ENCODE measurements at regions not wholly inside any gene's neighbourhood (a gene's known extent, or its start where the extent isn't known, plus 50 kb on each side); places are given as distances from the start of the nearest gene placed in this dataset.

DNA sequence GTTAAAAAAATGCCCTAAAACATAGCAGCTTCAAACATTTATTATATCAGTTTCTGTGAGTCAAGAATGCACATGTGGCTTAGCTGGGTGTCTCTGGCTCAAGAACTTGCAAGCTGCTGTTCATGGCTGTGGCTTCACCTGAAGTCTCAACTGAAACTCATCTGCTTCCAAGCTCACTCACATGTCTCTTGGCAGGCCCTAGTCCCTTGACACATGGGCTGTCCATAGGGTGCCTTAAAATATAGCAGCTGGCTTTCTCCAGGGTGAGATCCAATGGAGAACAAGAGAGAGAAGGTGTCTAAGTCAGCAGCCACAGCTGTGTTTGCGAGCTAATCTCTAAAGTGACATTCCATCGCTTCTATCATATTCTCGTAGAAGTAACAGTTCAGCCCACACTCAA lies 152.8 kb downstream of the DSEL start:
- peaks cover 1% of the 10 kb centered on the region for H3K4me1 Mint-ChIP-seq
- no peak for ATAC-seq (ENCODE audit: low read depth)
- DNase-seq: no peak
- H3K27me3 Mint-ChIP-seq: peaks cover 2% of the 10 kb centered on the region
- H3K4me3 Mint-ChIP-seq: no peak overlapping the region
- POLR2A ChIA-PET: no interaction called here
- no peak overlapping the region for H3K27ac Mint-ChIP-seq
- H3K9me3 Mint-ChIP-seq: no peaks in the 10 kb centered on the region
- H3K36me3 Mint-ChIP-seq: no peaks in the 10 kb centered on the region

DNA sequence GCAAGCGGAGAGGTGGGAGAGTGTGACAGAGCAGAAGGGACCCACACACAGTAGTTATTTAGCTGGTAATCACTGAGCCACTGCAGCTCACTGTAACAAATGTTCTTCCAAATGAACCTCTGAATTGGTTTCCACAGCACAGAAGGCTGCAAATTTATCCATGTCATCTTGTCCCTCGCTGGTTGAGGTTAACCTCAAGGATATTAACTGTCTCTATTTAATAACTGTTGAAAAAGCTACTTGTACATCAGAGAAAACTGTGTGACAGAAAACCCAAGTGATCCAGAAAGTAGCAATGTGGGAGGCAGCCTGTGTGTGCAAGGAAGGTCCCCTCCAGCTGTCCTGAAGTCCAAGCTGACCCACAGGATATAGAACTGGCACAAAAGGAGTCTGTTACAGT lies 153.6 kb downstream of the DSEL start:
- no peak for DNase-seq
- no peaks in the 10 kb centered on the region for H3K9me3 Mint-ChIP-seq
- POLR2A ChIA-PET: no interaction called here
- peaks cover 1% of the 10 kb centered on the region for H3K4me1 Mint-ChIP-seq
- no peak overlapping the region for H3K4me3 Mint-ChIP-seq
- ATAC-seq (ENCODE audit: low read depth): no peak
- no peaks in the 10 kb centered on the region for H3K36me3 Mint-ChIP-seq
- H3K27ac Mint-ChIP-seq: no peak overlapping the region
- H3K27me3 Mint-ChIP-seq: no peaks in the 10 kb centered on the region

DNA sequence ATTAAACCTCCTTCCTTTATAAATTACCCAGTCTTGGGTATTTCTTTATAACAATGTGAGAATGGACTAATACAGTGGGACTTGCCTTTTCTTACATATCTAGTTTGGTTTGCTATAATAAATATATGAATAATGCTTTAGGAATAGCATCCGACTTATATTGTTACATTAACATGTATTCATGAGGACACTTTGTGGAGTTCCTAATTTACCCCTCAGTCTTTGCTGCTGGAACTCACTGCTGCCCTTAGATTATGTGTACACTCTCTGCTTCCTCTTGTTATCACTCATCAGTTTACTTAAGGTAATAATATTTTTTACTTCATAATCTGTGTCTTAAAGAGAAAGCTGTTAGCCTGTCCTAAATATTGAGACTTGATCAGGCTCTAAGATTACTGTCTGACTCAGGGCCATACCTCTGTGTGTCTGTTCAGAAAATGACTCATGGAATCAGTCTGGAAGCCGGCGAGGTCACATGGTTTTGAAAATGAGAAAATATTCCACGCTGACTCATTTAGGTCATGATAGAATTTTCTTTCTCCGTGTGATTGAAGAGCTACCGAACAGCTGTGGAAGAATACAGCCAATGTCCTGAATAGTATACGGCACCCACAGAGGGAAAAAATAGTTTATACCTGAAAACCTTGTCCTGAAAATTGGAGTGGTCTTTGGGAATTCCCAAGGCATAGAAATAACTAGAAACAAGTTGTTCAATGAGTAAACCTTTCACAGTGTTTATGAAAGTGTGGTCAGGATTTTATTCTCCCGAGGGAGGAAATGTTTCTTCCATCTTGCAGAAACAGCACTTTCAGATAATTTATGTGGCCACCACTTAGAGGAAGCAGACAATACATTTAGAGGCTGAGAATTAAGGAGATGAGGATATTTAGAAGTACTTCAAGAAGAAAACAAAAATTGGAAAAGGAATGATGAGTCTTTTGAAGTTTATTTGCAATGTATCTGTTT lies 156.4 kb downstream of the DSEL start:
- peaks cover 3% of the 10 kb centered on the region for H3K9me3 Mint-ChIP-seq
- H3K4me3 Mint-ChIP-seq: no peak overlapping the region
- POLR2A ChIA-PET: no interaction called here
- no peak overlapping the region for H3K27ac Mint-ChIP-seq
- DNase-seq (no peak), ATAC-seq (ENCODE audit: low read depth) (no peak)
- no peaks in the 10 kb centered on the region for H3K27me3 Mint-ChIP-seq
- peaks cover 1% of the 10 kb centered on the region for H3K4me1 Mint-ChIP-seq
- H3K36me3 Mint-ChIP-seq: no peaks in the 10 kb centered on the region

DNA sequence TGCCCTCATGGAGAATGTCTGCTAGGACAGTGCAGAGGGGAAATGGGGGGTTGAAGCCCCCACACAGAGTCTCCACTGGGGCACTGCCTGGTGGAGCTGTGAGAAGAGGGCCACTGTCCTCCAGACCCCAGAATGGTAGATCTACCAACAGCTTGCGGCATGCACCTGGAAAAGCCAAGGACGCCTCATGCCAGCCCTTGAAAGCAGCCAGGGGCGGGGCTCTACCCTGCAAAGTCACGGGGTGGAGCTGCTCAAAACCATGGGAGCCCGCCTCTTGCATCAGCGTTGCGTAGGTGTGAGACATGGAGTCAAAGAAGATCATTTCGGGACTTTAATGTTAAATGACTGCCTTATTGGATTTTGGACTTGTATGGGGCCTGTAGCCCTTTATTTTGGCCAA lies 157.6 kb downstream of the DSEL start:
- H3K4me3 Mint-ChIP-seq: no peak overlapping the region
- H3K4me1 Mint-ChIP-seq: peaks cover 1% of the 10 kb centered on the region
- H3K9me3 Mint-ChIP-seq: peaks cover 4% of the 10 kb centered on the region
- H3K27ac Mint-ChIP-seq: no peak overlapping the region
- H3K36me3 Mint-ChIP-seq: no peaks in the 10 kb centered on the region
- ATAC-seq (ENCODE audit: low read depth) (no peak), DNase-seq (no peak)
- POLR2A ChIA-PET: no interaction called here
- H3K27me3 Mint-ChIP-seq: no peaks in the 10 kb centered on the region

DNA sequence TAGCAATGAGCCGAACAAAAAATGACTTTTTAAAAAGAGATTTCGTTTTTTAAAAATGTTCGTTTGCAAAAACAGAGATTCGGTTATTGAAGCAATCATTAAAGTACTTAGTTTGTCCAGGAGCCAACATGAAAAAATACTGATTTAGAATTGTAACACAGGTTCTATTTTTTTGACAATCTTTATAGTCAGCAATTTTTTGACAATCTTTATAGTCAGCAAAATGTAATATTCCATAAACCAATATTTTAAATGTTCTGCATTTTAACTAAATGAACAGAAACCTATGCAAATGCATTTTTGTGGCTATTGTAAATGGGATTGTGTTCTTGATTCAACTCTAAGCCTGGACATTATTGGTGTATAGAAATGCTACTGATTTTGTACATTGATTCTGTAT lies 161.8 kb downstream of the DSEL start:
- Mint-ChIP-seq H3K27me3 (no peaks in the 10 kb centered on the region), H3K36me3 (no peaks in the 10 kb centered on the region), H3K27ac (no peak overlapping the region), H3K9me3 (peaks cover 6% of the 10 kb centered on the region), H3K4me1 (peaks cover 1% of the 10 kb centered on the region), H3K4me3 (no peak overlapping the region)
- ATAC-seq (ENCODE audit: low read depth) (no peak), DNase-seq (no peak)
- POLR2A ChIA-PET: no interaction called here

DNA sequence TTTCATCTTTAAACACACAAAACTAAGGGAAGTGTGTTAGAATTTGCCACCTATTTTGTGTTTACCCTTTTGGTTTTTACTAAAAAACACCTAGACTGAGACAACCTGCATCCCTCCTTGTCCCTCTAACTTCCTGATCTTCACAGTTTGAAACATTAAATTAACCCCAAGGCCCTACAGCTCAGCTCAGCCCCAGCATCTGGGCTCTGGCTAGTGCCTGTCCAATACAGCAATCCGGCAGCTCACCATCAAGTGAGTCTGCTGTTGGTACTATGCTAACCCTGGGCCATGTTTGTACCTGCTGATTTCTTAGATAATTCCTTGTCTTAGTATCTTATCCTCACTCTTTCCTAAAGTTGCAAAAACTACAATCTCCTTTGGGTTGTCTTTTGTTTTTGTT lies 162.4 kb downstream of the DSEL start:
- peaks cover 6% of the 10 kb centered on the region for H3K9me3 Mint-ChIP-seq
- ATAC-seq (ENCODE audit: low read depth): no peak
- no peak for DNase-seq
- H3K27me3 Mint-ChIP-seq: no peaks in the 10 kb centered on the region
- POLR2A ChIA-PET: no interaction called here
- H3K36me3 Mint-ChIP-seq: no peaks in the 10 kb centered on the region
- H3K4me1 Mint-ChIP-seq: no peaks in the 10 kb centered on the region
- no peak overlapping the region for H3K27ac Mint-ChIP-seq
- no peak overlapping the region for H3K4me3 Mint-ChIP-seq

DNA sequence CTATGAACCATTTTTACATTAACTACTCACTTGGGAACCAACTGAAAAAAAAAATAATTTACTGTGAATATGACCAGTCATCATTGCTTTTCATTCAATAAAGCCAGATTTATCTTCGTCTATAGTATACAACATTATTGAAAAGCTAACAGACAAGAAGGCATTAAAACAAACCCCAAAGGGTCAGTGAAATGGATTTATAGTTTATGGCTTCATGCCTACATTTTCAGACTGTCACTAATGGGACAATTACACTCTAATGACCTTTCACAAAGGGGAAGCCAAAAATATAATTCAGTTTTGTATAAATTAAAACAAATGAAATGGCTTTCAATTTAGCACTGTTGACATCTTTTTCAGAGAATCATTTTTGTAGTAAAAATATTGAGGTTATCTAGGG lies 169.1 kb downstream of the DSEL start:
- no peak for ATAC-seq (ENCODE audit: low read depth)
- Mint-ChIP-seq H3K9me3 (peaks cover 3% of the 10 kb centered on the region), H3K27ac (no peak overlapping the region), H3K4me3 (no peak overlapping the region), H3K36me3 (no peaks in the 10 kb centered on the region), H3K27me3 (no peaks in the 10 kb centered on the region), H3K4me1 (peaks cover 1% of the 10 kb centered on the region)
- POLR2A ChIA-PET: no interaction called here
- no peak for DNase-seq

DNA sequence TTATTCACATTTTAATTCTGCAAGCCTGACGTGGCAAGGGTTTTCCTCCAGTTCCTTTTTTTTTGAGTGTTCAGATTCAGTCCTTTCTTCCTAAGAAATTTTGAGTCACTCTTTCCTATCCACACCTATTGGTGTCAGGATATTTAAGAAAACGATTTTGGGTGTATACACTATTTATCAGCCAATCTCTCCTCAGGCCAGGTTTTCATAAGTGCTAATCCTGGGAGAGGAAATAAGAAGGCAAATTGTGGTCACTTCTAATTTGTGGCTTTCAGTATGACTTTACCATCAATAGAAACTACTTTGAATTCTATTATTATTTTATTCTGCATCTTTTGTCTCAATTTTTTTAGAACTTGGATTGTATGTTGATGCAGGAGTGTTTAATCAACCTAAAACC lies 174.4 kb downstream of the DSEL start:
- Mint-ChIP-seq H3K27me3 (no peaks in the 10 kb centered on the region), H3K36me3 (no peaks in the 10 kb centered on the region), H3K4me1 (peaks cover 5% of the 10 kb centered on the region), H3K4me3 (no peak overlapping the region), H3K9me3 (no peaks in the 10 kb centered on the region), H3K27ac (no peak overlapping the region)
- DNase-seq (no peak), ATAC-seq (ENCODE audit: low read depth) (no peak)
- POLR2A ChIA-PET: no interaction called here

DNA sequence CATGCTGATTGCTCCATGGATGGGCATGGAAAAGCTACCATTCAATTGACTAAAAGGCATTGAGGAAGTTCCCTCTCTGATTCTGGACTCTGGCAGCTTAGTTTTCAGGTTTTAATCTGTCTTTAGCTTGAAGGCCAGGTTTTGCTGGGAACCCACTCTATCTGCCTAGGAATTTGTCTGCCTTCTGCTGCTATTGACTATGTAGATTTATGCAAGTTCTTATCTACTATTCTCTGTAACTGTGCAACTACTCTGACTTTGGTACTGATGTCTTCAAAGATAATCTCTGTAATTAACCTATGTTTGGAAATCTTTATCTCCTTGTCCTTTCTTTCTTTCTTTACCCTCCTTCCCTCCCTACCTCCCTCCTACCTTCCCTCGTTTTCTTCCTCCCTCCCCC lies 178.8 kb downstream of the DSEL start:
- H3K9me3 Mint-ChIP-seq: peaks cover 4% of the 10 kb centered on the region
- no peaks in the 10 kb centered on the region for H3K36me3 Mint-ChIP-seq
- DNase-seq (no peak), ATAC-seq (ENCODE audit: low read depth) (no peak)
- no peaks in the 10 kb centered on the region for H3K27me3 Mint-ChIP-seq
- H3K4me1 Mint-ChIP-seq: peaks cover 5% of the 10 kb centered on the region
- no peak overlapping the region for H3K4me3 Mint-ChIP-seq
- POLR2A ChIA-PET: no interaction called here
- no peak overlapping the region for H3K27ac Mint-ChIP-seq

DNA sequence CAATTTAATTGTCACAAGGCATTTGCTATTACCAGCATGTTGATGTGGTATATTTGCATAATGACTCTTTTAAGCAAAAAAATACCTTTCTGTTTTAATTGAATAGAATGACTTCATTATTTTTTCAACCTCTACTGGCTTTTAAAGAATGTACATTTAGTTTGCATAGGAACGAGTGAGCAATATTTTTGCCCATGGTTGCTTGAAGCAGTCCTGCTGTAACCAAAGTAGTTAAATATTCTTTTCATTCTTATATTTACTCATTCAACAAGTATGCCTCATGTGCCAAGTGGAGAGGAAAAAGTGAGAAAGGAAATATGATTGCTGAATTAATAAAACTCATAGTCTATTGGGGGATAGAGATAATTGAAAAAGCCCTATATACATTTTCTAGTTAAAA lies 184.7 kb downstream of the DSEL start:
- no peaks in the 10 kb centered on the region for H3K27me3 Mint-ChIP-seq
- DNase-seq (no peak), ATAC-seq (ENCODE audit: low read depth) (no peak)
- H3K4me3 Mint-ChIP-seq: no peak overlapping the region
- no peak overlapping the region for H3K27ac Mint-ChIP-seq
- POLR2A ChIA-PET: no interaction called here
- peaks cover 5% of the 10 kb centered on the region for H3K9me3 Mint-ChIP-seq
- H3K36me3 Mint-ChIP-seq: no peaks in the 10 kb centered on the region
- H3K4me1 Mint-ChIP-seq: no peaks in the 10 kb centered on the region

DNA sequence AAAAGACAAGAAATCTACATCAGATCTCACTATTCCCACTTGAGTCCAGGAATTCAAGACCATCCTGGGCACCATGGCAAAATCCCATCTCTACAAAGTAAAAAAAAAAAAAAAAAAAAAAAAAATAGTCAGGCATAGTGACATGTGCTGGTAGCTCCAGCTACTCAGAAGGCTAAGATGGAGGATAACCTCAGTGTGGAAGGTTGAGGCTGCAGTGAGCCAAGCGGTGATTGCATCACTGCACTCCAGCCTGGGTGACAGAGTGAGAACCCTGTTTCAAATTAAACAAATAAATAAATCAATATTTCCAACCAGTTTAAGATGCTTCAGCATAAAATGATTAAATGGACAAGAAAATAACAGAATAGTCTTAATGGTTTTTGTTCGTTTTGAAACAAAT lies 197.4 kb downstream of the DSEL start:
- DNase-seq (no peak), ATAC-seq (ENCODE audit: low read depth) (no peak)
- H3K36me3 Mint-ChIP-seq: peaks cover 2% of the 10 kb centered on the region
- H3K27me3 Mint-ChIP-seq: no peaks in the 10 kb centered on the region
- peaks cover 3% of the 10 kb centered on the region for H3K9me3 Mint-ChIP-seq
- POLR2A ChIA-PET: no interaction called here
- H3K4me1 Mint-ChIP-seq: peaks cover 2% of the 10 kb centered on the region
- no peak overlapping the region for H3K27ac Mint-ChIP-seq
- H3K4me3 Mint-ChIP-seq: no peak overlapping the region

DNA sequence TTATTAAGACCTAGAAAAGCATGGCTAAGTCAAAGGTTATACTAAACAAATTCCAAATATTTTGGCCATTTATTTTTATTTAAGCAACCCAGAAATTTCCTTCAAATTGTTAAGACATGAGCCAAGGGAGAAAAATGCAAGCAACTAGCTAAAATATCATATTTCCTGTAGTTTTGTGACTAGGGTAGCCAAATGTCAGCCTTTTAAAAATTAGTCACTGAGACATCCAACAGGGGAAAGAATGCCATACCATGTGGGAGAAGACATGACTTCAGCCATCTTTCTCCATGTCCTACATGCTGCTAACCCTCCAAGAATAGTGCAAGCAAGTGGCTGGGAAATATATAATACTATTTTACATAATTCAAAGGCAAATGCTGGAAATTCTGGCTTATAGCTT lies 197.9 kb downstream of the DSEL start:
- Mint-ChIP-seq H3K27me3 (no peaks in the 10 kb centered on the region), H3K4me3 (no peak overlapping the region), H3K36me3 (peaks cover 2% of the 10 kb centered on the region), H3K27ac (no peak overlapping the region), H3K4me1 (peaks cover 2% of the 10 kb centered on the region), H3K9me3 (peaks cover 3% of the 10 kb centered on the region)
- POLR2A ChIA-PET: no interaction called here
- DNase-seq (no peak), ATAC-seq (ENCODE audit: low read depth) (no peak)

DNA sequence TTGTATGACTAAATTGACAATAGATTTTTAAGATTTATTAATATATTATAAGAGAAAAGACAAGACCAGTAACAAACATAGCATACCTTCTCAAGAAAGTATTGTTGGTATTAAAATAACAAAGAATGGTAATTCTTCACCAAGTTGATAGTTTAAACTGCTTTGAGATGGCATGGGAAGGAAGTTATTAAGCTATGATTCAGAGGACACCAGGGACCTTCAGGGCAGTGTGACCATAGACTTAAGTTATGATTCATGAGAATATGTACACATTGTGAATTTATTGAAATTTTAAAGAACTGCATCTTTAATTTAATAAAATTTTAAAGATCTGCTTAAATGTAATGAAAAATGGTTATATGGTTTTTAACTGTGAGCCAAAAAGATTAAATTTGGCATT lies 205.7 kb downstream of the DSEL start:
- ATAC-seq (ENCODE audit: low read depth): no peak
- no peak for DNase-seq
- POLR2A ChIA-PET: no interaction called here
- no peaks in the 10 kb centered on the region for H3K9me3 Mint-ChIP-seq
- H3K4me1 Mint-ChIP-seq: no peaks in the 10 kb centered on the region
- H3K4me3 Mint-ChIP-seq: no peak overlapping the region
- H3K36me3 Mint-ChIP-seq: no peaks in the 10 kb centered on the region
- H3K27ac Mint-ChIP-seq: no peak overlapping the region
- H3K27me3 Mint-ChIP-seq: no peaks in the 10 kb centered on the region

DNA sequence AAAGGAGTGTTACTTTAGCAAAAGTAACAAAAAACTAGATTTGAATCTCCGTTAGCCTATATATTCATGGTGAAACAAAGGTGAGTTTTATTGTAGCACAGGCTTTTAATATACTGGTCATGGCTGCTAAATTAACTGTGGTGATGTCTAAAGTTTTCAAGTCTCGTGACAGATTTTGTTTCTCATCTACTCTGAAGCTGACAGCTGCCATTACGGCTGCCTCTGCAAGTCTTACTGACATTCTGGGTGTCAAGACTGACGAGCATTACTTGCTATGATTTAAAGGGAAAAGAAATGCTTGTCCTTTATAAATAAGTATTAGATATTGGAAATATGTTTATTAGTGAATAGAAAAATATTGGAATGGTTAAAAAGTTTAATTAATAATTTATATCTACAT lies 207.7 kb downstream of the DSEL start:
- POLR2A ChIA-PET: no interaction called here
- Mint-ChIP-seq H3K4me3 (no peak overlapping the region), H3K9me3 (no peaks in the 10 kb centered on the region), H3K4me1 (no peaks in the 10 kb centered on the region), H3K27ac (no peak overlapping the region), H3K36me3 (no peaks in the 10 kb centered on the region), H3K27me3 (no peaks in the 10 kb centered on the region)
- no peak for DNase-seq
- ATAC-seq (ENCODE audit: low read depth): no peak

DNA sequence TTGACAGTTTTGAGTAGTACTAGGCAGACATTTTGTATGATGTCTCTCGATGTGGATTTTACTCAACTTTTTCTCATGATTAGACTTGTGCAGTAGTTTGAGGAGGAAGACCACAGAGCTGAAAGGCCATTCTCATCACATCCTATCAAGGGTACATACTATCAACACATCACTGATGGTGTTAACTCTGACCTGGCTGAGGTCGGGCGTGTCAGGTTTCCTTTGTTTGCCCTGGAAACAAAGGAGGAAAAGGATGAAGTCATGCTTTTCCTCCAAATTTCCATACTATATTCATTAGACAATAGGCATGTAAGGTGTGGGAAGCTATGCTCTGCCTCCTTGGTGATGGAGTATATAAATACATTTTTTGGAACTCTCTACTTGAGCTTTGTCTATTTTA lies 211.1 kb downstream of the DSEL start:
- Mint-ChIP-seq H3K4me3 (no peak overlapping the region), H3K9me3 (peaks cover 5% of the 10 kb centered on the region), H3K27me3 (no peaks in the 10 kb centered on the region), H3K27ac (no peak overlapping the region), H3K4me1 (peaks cover 11% of the 10 kb centered on the region), H3K36me3 (peaks cover 16% of the 10 kb centered on the region)
- ATAC-seq (ENCODE audit: low read depth): no peak
- POLR2A ChIA-PET: no interaction called here
- DNase-seq: no peak

Measured in activated naive CD8-positive, alpha-beta T cell treated with anti-CD3 and anti-CD28 coated beads, Interleukin-2, amount 10 ng/mL, durations not matched to agents 7 days and 5 days (primary cell).